Astrocyte (in vitro differentiated cells and primary cell): ENCODE measurements at regions not wholly inside any gene's neighbourhood (a gene's known extent, or its start where the extent isn't known, plus 50 kb on each side); places are given as distances from the start of the nearest gene placed in this dataset.
A peak's percentile ranks its signal among the peaks of the same experiment; 100 is the strongest.

Source experiments
- DNase-seq: peaks from one replicate; pipeline ENCODE4 v3.0.0-alpha.2; 2010; ENCODE audit warnings: low read depth
- FAIRE-seq: peaks from 2 replicates; lab custom pipeline; 2011; peaks lifted over from hg19 to GRCh38; lab: Jason Lieb, UNC
- H2AFZ ChIP-seq: 2 replicates; pipeline ENCODE4 v1.6.0; 2012; ENCODE audit warnings: low read depth, low read length, inconsistent platforms
- H3K27ac ChIP-seq: 2 replicates; pipeline ENCODE4 v1.5.1; 2011; ENCODE audit warnings: low read depth, low read length, inconsistent platforms
- H3K27me3 ChIP-seq: 2 replicates; pipeline ENCODE4 v1.6.0; 2011; ENCODE audit warnings: low read length, inconsistent platforms; ENCODE audit not compliant: insufficient read depth
- H3K36me3 ChIP-seq: 2 replicates; pipeline ENCODE4 v1.5.1; 2011; ENCODE audit warnings: low read length, inconsistent platforms; ENCODE audit not compliant: insufficient read depth
- H3K4me1 ChIP-seq: 2 replicates; pipeline ENCODE4 v1.5.1; 2011; ENCODE audit warnings: low read length, inconsistent platforms; ENCODE audit not compliant: insufficient read depth
- H3K4me2 ChIP-seq: 2 replicates; pipeline ENCODE4 v1.6.0; 2012; ENCODE audit warnings: low read length, inconsistent platforms
- H3K4me3 ChIP-seq: 2 replicates; pipeline ENCODE4 v1.5.1; 2011; ENCODE audit warnings: low read depth, mild to moderate bottlenecking, low read length, inconsistent platforms; ENCODE audit not compliant: insufficient read depth
- H3K79me2 ChIP-seq: 2 replicates; pipeline ENCODE4 v1.6.0; 2012; ENCODE audit warnings: mild to moderate bottlenecking, low read length, inconsistent platforms; ENCODE audit not compliant: insufficient read depth
- H3K9ac ChIP-seq: 2 replicates; pipeline ENCODE4 v1.6.0; 2012; ENCODE audit warnings: mild to moderate bottlenecking, low read length, inconsistent platforms
- H3K9me3 ChIP-seq: 2 replicates; pipeline ENCODE4 v1.5.1; 2012; ENCODE audit warnings: low read depth, mild to moderate bottlenecking, low read length, inconsistent platforms; ENCODE audit not compliant: insufficient read depth
- H4K20me1 ChIP-seq: 2 replicates; pipeline ENCODE4 v1.6.0; 2012; ENCODE audit warnings: low read length, inconsistent platforms; ENCODE audit not compliant: insufficient read depth
- H3K27ac Mint-ChIP-seq: one replicate; pipeline ENCODE4 v1.8.0; 2021; ENCODE audit warnings: mild to moderate bottlenecking, mixed read lengths; ENCODE audit not compliant: unreplicated experiment
- H3K27me3 Mint-ChIP-seq: one replicate; pipeline ENCODE4 v1.8.0; 2021; ENCODE audit warnings: low read depth, mixed read lengths; ENCODE audit not compliant: unreplicated experiment
- H3K36me3 Mint-ChIP-seq: one replicate; pipeline ENCODE4 v1.8.0; 2021; ENCODE audit warnings: low read depth, mixed read lengths; ENCODE audit not compliant: unreplicated experiment
- H3K4me1 Mint-ChIP-seq: one replicate; pipeline ENCODE4 v1.8.0; 2021; ENCODE audit warnings: low read depth, mixed read lengths; ENCODE audit not compliant: unreplicated experiment
- H3K4me3 Mint-ChIP-seq: one replicate; pipeline ENCODE4 v1.8.0; 2021; ENCODE audit warnings: mild to moderate bottlenecking, moderate library complexity, mixed read lengths; ENCODE audit not compliant: unreplicated experiment
- H3K9me3 Mint-ChIP-seq: one replicate; pipeline ENCODE4 v1.8.0; 2021; ENCODE audit warnings: mild to moderate bottlenecking, mixed read lengths; ENCODE audit not compliant: unreplicated experiment
- CTCF ChIP-seq: IDR thresholded peaks from 2 replicates; pipeline ENCODE4 v1.5.1; 2011; ENCODE audit warnings: low read depth, mild to moderate bottlenecking, inconsistent platforms, low read length, moderate library complexity; ENCODE audit not compliant: insufficient read depth
- EZH2 ChIP-seq: IDR thresholded peaks from 2 replicates; pipeline ENCODE4 v1.6.1; 2012; ENCODE audit warnings: mild to moderate bottlenecking, low read length, inconsistent platforms; ENCODE audit not compliant: insufficient read depth

DNA sequence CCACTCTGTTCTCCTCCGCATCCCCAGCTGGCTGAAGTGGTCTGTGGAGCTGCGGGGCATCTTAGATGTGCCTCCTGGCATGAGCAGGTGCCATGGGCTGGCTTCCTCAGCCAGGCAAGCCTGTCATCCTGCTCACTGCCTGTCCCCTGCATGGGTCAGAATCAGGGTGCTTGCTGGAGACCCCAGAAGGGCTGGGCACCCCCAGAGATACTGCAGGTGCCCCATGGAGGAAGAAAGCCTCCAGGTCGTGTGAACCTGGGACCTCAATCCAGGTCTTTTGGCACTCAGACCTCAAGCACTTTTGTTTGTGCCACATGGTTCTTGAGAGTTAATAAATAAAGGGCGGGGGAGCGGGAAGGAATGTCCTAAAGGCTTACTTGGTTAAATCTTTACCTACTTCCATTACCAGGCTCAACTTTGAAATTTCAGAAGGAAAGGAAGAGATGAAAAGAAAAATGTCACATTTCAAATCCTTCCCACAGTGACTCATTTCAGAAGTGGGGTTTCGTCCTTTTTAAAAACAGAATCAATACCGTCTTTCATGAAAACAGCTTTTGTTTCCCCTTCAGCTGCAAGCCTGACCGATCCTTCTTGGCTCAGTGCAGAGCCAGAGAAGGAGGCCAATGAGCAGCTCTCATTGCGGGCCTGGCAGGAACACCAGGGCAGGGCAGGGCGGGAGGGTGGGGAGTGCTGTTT lies 69.9 kb downstream of the RHOB start:
- DNase-seq (peak; percentile 26), FAIRE-seq (no peak)
- Histone ChIP-seq H2AFZ (no peak overlapping the region), H3K4me3 (no peak overlapping the region), H3K9me3 (peaks cover 6% of the 10 kb centered on the region), H3K27ac (no peak overlapping the region), H3K27me3 (peaks cover 3% of the 10 kb centered on the region), H3K36me3 (no peaks in the 10 kb centered on the region), H3K9ac (no peak overlapping the region), H3K4me2 (no peak overlapping the region), H4K20me1 (no peaks in the 10 kb centered on the region), H3K79me2 (no peaks in the 10 kb centered on the region), H3K4me1 (peaks cover 24% of the 10 kb centered on the region)
- TF ChIP-seq EZH2 = no peak
- no peak for TF ChIP-seq CTCF
- Mint-ChIP-seq H3K4me3 (no peak overlapping the region), H3K36me3 (peaks cover 2% of the 10 kb centered on the region), H3K9me3 (peaks cover 2% of the 10 kb centered on the region), H3K4me1 (peaks cover 35% of the 10 kb centered on the region), H3K27ac (peak overlapping the region; percentile 98), H3K27me3 (peaks cover 6% of the 10 kb centered on the region)

DNA sequence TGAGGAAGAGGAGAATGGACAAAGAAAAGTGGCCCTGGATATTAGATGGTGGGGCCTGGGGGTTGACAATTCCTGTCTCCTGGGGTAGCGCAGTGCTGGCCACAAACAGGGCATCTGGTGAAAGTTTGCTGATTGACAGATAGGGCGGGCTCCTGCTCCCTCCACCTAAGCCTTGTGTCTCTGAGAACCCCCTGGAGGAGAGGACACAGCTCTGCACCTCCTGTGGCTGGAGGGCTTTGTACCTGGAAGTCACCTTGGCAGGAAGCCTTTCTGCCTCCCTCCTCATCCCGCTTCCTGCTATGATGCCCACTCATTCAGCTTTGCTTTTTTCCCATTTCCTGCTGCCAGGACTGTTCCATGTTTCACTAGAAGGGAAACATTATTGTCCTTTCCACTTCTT lies 72.4 kb downstream of the RHOB start:
- Histone ChIP-seq H3K27ac (no peak overlapping the region), H3K9me3 (peaks cover 6% of the 10 kb centered on the region), H3K27me3 (peaks cover 3% of the 10 kb centered on the region), H3K4me2 (no peak overlapping the region), H3K4me3 (no peak overlapping the region), H3K36me3 (no peaks in the 10 kb centered on the region), H4K20me1 (no peaks in the 10 kb centered on the region), H3K9ac (no peak overlapping the region), H3K79me2 (no peaks in the 10 kb centered on the region), H3K4me1 (peaks cover 20% of the 10 kb centered on the region), H2AFZ (no peak overlapping the region)
- H3K36me3 Mint-ChIP-seq = peaks cover 2% of the 10 kb centered on the region
- no peak for TF ChIP-seq EZH2
- TF ChIP-seq CTCF = no peak
- FAIRE-seq (no peak), DNase-seq (no peak)
- H3K27me3 Mint-ChIP-seq = peaks cover 8% of the 10 kb centered on the region
- peaks cover 27% of the 10 kb centered on the region for H3K4me1 Mint-ChIP-seq
- peaks cover 2% of the 10 kb centered on the region for H3K9me3 Mint-ChIP-seq
- H3K4me3 Mint-ChIP-seq = no peak overlapping the region
- H3K27ac Mint-ChIP-seq = no peak overlapping the region

DNA sequence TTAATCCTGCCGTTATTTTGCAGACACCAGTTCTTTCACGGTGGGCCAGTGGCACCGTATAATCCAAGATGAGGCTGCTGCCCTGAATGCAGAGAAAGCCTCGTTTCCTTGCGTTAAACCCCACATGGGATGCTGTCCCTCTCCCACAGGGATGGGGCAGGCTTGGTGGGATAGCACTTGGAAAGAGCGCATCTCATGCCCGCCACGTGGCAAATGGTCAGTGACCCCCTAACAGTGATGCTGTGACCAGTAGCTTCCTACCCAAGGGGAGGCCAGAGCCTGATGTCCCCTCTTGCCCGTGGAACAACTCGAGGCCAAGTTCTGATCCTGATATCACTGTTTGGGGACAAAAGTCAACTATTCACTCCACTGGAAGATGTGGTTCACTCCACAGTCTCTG lies 73.3 kb downstream of the RHOB start:
- Mint-ChIP-seq H3K27ac (no peak overlapping the region), H3K27me3 (peaks cover 8% of the 10 kb centered on the region), H3K9me3 (peaks cover 2% of the 10 kb centered on the region), H3K4me3 (no peak overlapping the region), H3K36me3 (peaks cover 2% of the 10 kb centered on the region), H3K4me1 (peaks cover 24% of the 10 kb centered on the region)
- no peak for DNase-seq
- no peaks in the 10 kb centered on the region for H3K36me3 ChIP-seq
- H3K9me3 ChIP-seq = peaks cover 6% of the 10 kb centered on the region
- H3K9ac ChIP-seq = no peak overlapping the region
- FAIRE-seq = no peak
- peaks cover 18% of the 10 kb centered on the region for H3K4me1 ChIP-seq
- no peaks in the 10 kb centered on the region for H3K79me2 ChIP-seq
- H3K27me3 ChIP-seq = peaks cover 3% of the 10 kb centered on the region
- no peak overlapping the region for H3K4me2 ChIP-seq
- no peak overlapping the region for H3K4me3 ChIP-seq
- H2AFZ ChIP-seq = no peak overlapping the region
- no peak for TF ChIP-seq CTCF
- TF ChIP-seq EZH2 = no peak
- no peaks in the 10 kb centered on the region for H4K20me1 ChIP-seq
- H3K27ac ChIP-seq = no peak overlapping the region
